Nephron (organoid): ENCODE measurements at regions not wholly inside any gene's neighbourhood (a gene's known extent, or its start where the extent isn't known, plus 50 kb on each side); places are given as distances from the start of the nearest gene placed in this dataset.

Source experiments
- H3K27ac Mint-ChIP-seq, 3 experiments: 2 replicates each; pipeline ENCODE4 v1.8.0; 2020; ENCODE audit warnings: mixed read lengths in 3 of 3, mild to moderate bottlenecking in 2 of 3, moderate library complexity in 1 of 3
- H3K27me3 Mint-ChIP-seq: 2 replicates; pipeline ENCODE4 v1.8.0; 2021; ENCODE audit warnings: low read depth, mild to moderate bottlenecking, moderate library complexity, mixed read lengths
- H3K36me3 Mint-ChIP-seq: 2 replicates; pipeline ENCODE4 v1.8.0; 2020; ENCODE audit warnings: low read depth, mixed read lengths
- H3K4me1 Mint-ChIP-seq: 2 replicates; pipeline ENCODE4 v1.8.0; 2020; ENCODE audit warnings: mixed read lengths
- H3K4me3 Mint-ChIP-seq, 3 experiments: 2 replicates each; pipeline ENCODE4 v1.8.0; 2020; ENCODE audit warnings: mild to moderate bottlenecking in 3 of 3, mixed read lengths in 3 of 3, moderate library complexity in 2 of 3
- H3K9me3 Mint-ChIP-seq: 2 replicates; pipeline ENCODE4 v1.8.0; 2020; ENCODE audit warnings: mixed read lengths
- CTCF ChIP-seq, 3 experiments: fragments of 200-600 bp; sonication (generic); IDR thresholded peaks; one replicate each; pipeline ENCODE4 v1.5.0; 2021; ENCODE audit warnings: antibody characterized with exemption in 3 of 3; ENCODE audit not compliant: unreplicated experiment in 3 of 3

- Mint-ChIP-seq H3K27me3 (no peaks in the 10 kb centered on the region), H3K27ac (no peak overlapping the region), H3K9me3 (peaks cover 13% of the 10 kb centered on the region), H3K4me3 (no peak overlapping the region), H3K36me3 (no peaks in the 10 kb centered on the region), H3K4me1 (peaks cover 3% of the 10 kb centered on the region)
- TF ChIP-seq CTCF (IDR thresholded peaks at IDR 0.05; ENCODE audit: unreplicated experiment in 3 of 3) = no peak
These were observed 2413.8 kb upstream of the RAG2 start for GRCh38 chr11:39011797-39012196.

GRCh38 chr11:38990841-38991240 lies 2392.8 kb upstream of the RAG2 start:
- peaks cover 3% of the 10 kb centered on the region for H3K9me3 Mint-ChIP-seq
- no peak overlapping the region for H3K4me3 Mint-ChIP-seq
- H3K27me3 Mint-ChIP-seq = no peaks in the 10 kb centered on the region
- H3K36me3 Mint-ChIP-seq = no peaks in the 10 kb centered on the region
- H3K27ac Mint-ChIP-seq = no peak overlapping the region
- H3K4me1 Mint-ChIP-seq = no peaks in the 10 kb centered on the region
- TF ChIP-seq CTCF (IDR thresholded peaks at IDR 0.05; ENCODE audit: unreplicated experiment in 3 of 3) = no peak

DNA sequence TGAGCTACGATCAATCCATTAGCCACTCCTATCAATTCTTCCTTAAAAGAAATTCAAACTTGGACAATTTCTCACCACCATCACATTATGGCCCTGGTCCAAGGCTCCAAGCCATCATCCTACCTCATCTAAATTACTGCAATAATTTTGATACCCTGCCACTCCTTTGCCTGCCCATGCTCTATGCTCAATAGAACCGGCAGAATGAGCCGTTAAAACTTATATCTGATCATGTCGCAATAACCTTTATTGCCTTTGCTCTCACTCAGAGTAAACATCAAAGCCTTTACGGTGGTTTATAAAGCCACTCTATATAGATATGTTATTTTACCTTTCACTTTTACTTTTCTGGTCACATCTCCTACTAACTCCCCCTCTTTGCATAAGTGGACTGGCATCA lies 2392.1 kb upstream of the RAG2 start:
- no peaks in the 10 kb centered on the region for H3K36me3 Mint-ChIP-seq
- no peaks in the 10 kb centered on the region for H3K27me3 Mint-ChIP-seq
- peaks cover 9% of the 10 kb centered on the region for H3K9me3 Mint-ChIP-seq
- TF ChIP-seq CTCF (IDR thresholded peaks at IDR 0.05; ENCODE audit: unreplicated experiment in 3 of 3) = no peak
- H3K4me3 Mint-ChIP-seq = no peak overlapping the region
- no peak overlapping the region for H3K27ac Mint-ChIP-seq
- H3K4me1 Mint-ChIP-seq = no peaks in the 10 kb centered on the region

GRCh38 chr11:38988908-38989307 lies 2390.9 kb upstream of the RAG2 start:
- no peaks in the 10 kb centered on the region for H3K4me1 Mint-ChIP-seq
- H3K4me3 Mint-ChIP-seq = no peak overlapping the region
- peaks cover 16% of the 10 kb centered on the region for H3K9me3 Mint-ChIP-seq
- H3K27ac Mint-ChIP-seq = no peak overlapping the region
- TF ChIP-seq CTCF (IDR thresholded peaks at IDR 0.05; ENCODE audit: unreplicated experiment in 3 of 3) = no peak
- no peaks in the 10 kb centered on the region for H3K36me3 Mint-ChIP-seq
- no peaks in the 10 kb centered on the region for H3K27me3 Mint-ChIP-seq

- Mint-ChIP-seq H3K9me3 (no peaks in the 10 kb centered on the region), H3K36me3 (no peaks in the 10 kb centered on the region), H3K4me1 (peaks cover 18% of the 10 kb centered on the region), H3K27ac (no peak overlapping the region), H3K27me3 (no peaks in the 10 kb centered on the region), H3K4me3 (no peak overlapping the region)
- no peak for TF ChIP-seq CTCF (IDR thresholded peaks at IDR 0.05; ENCODE audit: unreplicated experiment in 3 of 3)
These were observed 2374.2 kb upstream of the RAG2 start for GRCh38 chr11:38972220-38972619.

DNA sequence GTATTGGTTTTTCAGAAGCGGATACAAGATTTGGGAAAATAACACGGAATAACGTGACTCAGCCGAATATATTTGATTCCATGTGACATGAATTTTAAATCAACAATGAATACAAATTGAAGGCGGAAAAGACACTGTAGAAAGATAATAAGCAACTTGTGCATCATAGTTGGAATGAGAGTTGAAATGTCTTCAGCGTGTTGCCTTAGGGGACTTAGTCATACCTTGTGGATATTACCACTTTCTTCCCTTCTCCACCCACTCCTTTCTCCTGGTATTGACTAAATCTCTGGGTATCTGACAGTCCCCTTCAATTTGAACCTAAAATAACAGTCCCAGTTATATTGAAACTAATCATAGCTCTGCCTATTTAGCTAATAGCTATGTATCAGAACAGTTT lies 2373.1 kb upstream of the RAG2 start:
- Mint-ChIP-seq H3K4me3 (no peak overlapping the region), H3K9me3 (no peaks in the 10 kb centered on the region), H3K4me1 (peaks cover 18% of the 10 kb centered on the region), H3K27me3 (no peaks in the 10 kb centered on the region), H3K36me3 (no peaks in the 10 kb centered on the region), H3K27ac (no peak overlapping the region)
- no peak for TF ChIP-seq CTCF (IDR thresholded peaks at IDR 0.05; ENCODE audit: unreplicated experiment in 3 of 3)
